8988T (cell line): ENCODE measurements at regions not wholly inside any gene's neighbourhood (a gene's known extent, or its start where the extent isn't known, plus 50 kb on each side); places are given as distances from the start of the nearest gene placed in this dataset.

Experiments
- DNase-seq: peaks from one replicate; pipeline ENCODE4 v3.0.0; 2011

DNA sequence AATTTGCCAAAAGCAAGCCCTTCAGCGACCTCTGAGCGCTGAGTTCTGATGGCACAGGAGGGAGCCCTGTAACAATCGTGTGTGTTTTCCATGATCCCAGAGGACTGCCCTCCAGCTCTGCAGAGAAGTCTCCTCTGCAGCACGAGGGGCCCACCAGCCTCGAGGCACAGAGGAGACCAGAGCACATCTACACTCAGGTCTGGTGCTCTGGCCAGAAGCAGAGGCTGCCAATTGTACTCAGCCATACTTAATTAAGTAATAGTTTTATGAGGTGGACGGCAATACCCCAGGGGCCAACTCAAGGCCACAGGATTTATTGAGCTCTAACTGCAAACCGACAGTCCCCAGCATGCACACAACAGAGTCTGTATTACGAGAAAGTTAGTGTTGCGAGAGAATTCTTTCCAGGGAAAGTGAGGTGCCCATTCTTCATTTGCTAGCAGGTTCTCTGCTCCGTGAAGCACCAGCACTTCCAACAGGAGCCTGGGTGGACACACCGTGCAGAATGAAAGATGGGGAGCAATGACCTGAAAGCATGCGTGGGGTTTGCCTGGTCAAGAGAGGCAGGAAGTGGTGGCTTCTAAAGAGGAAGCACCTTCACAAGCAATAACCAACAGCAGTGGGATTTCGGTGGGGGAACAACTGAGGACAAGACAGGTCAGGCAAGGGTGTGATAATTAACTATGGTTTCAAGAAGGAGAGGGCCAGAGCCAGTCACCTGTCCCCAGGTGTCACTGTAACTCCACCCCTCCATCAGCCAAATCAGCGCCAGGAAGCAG, 92.8 kb upstream of the FOXC1 start:
- no peak for DNase-seq

DNA sequence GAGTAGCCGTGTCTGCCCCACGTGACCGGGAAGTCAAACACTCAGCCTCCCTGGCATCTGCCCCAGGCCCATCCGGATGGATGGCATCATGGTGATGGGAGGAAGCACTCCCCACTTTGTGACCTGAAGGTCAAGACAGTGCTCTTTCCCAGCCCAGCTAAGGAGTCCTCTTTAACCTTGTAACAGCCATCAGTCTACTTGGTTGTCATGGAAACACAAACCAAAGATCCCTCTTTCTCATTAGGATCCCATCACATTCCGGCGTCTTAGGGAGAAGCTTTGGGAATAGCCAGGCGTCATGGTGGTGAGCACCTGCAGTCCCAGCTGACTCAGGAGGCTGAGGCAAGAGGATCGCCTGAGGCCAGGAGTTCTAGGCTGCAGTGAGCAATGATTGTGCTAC, 90.9 kb upstream of the FOXC1 start:
- DNase-seq: no peak

DNA sequence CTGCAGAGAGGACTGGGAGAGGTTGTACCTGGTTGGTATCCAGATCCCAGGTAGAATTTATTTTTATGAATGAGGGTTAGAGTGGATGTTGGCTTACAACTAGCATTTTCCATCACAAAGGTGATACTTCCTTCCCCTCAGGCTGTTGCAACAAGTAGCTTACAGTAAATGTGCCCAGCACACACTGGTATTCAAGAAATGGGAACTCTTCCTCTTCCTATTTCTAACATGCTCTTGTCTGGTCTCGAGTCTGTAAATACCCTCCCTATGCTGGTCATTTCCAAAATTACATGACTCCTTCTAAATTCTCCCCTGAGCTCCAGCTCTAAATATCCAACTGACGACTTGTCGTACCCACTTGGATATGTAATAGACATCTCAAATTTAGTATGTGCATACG, 90.1 kb upstream of the FOXC1 start:
- no peak for DNase-seq

DNA sequence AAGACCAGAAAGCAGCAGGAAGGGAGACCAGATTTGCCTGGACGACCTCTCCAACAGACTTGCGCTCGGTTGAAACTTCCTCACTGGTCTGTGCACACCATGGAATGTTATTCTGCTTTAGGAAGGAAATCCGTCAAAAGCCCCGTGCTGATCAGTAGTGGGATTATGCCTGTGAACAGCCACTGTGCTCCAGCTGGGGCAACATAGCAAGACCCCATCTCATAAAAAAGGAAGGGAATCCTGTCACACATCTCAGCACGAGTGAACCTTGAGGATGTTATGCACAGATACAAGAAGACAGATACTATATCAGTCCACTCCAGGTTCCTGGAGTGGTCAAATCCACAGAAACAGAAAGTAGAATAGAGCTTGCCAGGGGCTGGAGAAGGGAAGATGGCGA, 86.9 kb upstream of the FOXC1 start:
- DNase-seq: no peak

- no peak for DNase-seq
These were observed 85.7 kb upstream of the FOXC1 start for GRCh38 chr6:1524040-1524480.

DNA sequence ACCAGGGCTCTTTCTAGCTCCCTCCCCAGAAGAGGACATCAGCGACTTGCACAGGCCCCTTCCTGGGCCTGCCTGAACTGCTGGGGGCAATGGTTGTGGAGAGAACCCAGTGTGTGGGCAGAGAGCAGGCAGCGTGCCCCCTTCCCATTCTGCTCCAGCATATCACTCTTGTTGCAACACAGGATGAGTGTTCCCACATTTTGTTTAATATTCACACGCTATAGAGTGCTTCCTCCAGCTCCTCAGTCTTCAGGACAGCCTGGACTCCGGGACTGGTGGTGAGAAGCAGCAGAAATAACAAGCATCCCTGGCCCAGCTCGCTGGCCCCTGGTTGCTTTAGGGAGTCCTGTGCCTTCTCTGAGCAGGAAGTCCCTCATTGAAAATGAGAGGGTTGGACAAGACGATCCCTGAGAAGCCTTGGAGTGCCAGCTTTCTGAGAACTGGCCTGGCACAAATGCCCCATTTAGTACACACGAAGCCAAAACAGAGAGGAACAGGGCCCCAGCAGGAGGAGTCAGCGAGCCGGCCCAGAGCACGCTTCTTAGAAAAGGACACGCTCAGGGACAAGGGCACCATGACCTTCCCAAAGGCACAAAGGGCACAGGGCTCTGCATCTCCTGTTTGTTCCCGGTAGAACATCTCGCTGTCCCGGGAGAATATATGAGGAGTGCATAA, 84.2 kb upstream of the FOXC1 start:
- DNase-seq: no peak

GRCh38 chr6:1526398-1527072, 83.2 kb upstream of the FOXC1 start:
- DNase-seq: no peak

DNA sequence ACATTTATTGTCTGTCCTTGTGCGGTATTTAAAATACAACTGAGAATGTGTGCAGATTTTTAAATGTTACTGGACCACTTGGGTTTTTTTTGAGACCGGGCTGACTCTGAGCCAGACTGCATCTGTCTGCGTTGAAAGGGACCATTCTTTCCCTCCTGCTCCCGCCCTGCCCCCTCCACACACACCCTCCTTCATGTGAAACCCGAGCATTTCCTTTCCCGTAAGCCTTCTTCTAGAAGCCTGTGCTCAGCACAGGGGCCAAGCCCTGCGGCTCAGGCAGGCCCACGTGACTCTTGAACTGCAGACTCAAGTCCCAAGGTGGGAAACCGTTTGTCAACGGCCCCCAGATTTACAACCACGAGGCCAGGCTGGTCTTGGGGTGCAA, 82.7 kb upstream of the FOXC1 start:
- no peak for DNase-seq

- DNase-seq: peak; percentile 75
These were observed 74.4 kb upstream of the FOXC1 start for GRCh38 chr6:1535295-1535694.

GRCh38 chr6:1536526-1537429, 72.9 kb upstream of the FOXC1 start:
- DNase-seq: no peak

GRCh38 chr6:1538369-1538768, 71.3 kb upstream of the FOXC1 start:
- no peak for DNase-seq

DNA sequence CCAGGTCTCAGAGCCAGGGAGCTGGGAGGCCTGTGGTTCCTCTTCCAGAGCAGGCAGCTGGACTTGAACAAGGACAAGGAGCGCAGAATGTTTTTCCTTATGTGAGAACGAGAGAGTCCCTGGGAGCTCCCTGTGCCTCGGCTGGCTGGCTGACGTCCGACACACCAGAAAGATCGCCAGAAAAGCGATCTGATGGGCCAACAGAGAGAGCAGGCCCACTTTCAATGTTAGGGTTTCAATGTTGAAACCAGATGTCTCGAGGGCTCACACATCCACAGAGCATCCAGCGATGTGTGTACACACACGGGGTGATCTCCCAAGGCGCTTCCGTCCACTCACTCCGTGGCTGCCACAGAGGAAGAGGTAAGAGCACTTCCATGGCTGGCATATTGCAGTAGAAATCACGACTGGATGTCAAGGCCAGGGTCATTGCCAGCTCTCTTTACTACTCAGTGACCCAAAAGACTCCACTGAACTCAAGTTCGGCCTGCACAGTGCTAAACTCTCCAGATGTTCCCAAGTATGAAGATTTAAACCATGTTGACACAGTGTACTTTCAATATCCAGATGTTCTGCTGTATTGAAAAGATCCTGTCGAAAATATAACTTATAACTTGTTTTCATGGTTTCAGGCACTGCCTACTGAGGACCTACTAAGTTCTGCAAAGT, 70.8 kb upstream of the FOXC1 start:
- no peak for DNase-seq

GRCh38 chr6:1540864-1541521, 68.7 kb upstream of the FOXC1 start:
- no peak for DNase-seq

DNA sequence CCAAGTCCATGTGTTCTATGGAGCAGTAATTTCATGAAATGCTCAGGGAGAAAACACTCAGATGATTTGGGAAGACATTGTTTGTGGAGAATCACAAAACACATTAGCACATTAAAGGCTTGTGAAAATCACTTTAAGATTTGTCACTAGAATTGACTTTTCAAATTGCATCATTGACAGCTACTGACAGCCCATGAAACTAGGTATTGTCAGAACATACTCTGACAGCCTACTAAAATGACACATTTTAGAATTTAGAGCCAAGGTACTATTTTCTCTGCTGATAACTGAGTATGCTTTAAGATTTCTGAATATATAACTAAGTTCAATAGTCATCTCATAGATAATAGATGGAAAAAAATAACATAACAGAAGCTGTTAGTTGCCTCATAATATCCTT, 67.4 kb upstream of the FOXC1 start:
- DNase-seq: no peak

DNA sequence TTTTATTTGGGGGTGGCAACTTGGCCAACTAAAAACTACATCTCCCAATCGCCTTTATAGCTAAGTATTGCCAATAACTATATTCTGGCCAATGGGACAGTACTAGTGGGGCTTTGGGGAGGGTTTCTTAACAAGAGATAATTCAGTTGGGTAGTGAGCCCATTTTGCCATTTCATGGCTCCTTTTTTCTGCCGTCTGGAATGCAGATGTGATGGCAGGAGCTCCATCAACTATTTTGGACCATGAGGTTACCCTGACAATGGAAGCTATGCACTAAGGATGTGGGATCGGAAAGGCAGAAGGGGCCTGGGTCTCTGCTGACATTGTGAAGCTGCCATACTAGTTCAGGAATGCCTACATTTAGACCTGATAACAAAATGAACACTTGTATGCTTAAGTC, 67.0 kb upstream of the FOXC1 start:
- no peak for DNase-seq

DNA sequence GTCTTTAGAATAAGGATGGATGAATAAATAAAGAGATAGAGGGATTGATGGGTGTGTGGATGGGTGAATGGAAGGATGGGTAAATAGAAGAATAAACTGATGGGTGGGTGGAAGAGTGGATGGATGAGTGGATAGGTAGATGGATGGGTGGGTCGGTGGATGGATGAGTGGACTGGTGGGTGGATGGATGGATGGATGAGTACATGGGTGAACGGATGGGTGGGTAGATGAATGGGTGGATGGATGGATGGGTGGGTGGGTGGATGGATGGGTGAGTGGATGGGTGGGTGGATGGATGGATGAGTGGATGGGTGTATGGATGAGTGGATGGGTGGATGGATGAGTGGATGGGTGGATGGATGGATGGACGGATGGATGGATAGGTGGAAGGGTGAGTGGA, 65.7 kb upstream of the FOXC1 start:
- DNase-seq: no peak

DNA sequence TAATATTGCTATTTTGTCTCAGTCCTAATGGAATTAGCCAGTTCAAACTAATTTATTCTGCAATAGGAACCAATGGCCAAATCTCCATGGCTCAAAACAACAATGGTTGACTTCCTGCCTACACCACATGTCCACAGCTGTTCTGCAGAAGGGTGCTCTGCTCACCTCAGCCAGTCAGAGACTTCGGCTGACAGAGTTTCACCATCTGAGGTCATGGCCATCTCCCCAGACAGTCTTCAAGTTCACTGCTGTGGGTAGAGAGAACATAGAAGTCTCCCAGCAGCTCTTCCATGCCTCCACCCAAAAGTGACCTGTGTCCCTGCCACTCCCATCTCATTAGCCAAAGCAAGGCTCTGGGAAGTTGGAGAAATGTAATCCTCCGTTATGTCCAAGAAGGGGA, 65.1 kb upstream of the FOXC1 start:
- DNase-seq: no peak

DNA sequence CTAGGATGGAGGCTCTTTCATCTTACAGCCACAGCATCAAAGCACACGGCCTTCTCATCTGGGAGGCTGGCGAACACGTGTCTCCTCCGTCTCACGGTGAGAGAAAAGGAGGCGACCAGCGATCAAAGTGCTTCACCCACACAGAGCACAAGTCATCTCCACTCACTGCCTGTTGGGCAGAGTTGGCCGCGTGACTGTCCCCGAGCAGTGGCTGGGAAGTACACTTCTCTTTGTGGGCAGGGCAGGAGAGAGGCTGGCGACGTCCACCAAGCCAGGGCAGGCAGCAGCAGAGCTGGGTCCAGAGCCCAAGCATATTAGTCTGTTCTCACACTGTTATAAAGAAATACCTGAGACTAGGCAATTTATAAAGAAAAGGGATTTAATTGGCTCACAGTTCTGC, 64.1 kb upstream of the FOXC1 start:
- no peak for DNase-seq

DNA sequence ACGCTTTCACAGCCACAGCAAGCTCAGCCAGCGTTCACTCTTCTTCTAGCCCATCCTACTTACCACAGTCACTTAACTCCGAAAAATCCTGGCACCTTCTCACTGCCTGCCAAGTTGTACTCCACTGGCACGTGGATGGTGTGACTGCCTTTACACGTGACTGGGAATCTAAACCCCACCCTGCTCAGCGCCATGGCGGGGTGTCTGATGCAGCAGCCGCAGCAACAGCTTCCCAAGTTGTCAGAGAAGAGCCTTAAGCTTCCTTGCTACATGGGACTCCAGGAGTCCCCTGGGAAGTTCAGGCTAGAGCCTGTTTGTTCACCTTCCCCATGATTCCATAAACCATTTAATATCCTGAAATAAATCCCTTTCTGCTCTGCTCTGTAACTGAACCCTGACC, 61.9 kb upstream of the FOXC1 start:
- no peak for DNase-seq

DNA sequence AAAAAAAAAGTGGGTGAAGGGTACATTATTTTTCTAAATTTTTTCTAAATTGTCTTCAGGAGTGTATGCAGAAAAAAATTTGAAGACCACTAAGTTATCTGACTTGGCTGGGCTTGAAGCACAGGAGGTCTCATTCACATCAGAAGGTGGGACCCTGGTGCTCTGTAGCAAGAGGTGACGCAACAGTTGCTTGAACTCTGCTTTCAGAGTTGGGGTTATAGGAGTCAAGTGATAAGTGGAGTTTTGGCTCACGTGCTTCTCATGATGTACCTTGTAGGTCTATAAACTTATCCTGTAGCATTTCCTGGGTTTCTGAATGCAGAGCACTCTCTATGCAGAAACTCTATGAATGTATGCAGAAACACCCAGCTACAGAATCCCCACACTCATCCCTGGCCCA, 58.5 kb upstream of the FOXC1 start:
- DNase-seq: no peak

- DNase-seq: peak; percentile 74
These were observed 57.4 kb upstream of the FOXC1 start for GRCh38 chr6:1552296-1552761.

DNA sequence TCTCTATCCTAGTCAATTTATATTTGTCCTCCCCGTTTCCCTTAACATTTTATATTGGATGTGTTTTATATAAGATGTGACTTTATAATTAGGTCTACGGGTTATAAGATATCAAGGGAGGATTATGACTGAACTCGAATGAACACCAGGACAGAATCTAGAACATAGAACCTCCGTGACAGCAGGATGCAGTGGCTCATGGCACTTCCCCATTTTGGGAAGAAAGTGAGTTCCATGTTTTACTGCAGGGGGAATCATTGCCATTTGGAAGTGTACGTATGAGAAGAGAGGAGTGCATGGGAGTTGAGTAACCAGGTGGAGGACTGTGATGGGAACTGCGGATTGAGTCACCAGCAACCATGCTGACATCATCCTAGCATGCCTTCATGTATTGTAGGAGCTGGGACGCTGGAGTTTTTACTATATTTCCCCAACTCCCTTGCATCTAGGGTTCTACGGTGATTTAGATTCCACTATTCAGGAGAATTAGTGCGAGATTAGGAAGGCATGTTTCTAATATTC, 56.1 kb upstream of the FOXC1 start:
- no peak for DNase-seq
